ENCODE measurements at regions not wholly inside any gene's neighbourhood (a gene's known extent, or its start where the extent isn't known, plus 50 kb on each side); places are given as distances from the start of the nearest gene placed in this dataset.

GRCh38 chr15:70265986-70266385, 168.3 kb upstream of the TLE3 start:
- no peak overlapping the region for H3K4me3 ChIP-seq
- no peak for DNase-seq (ENCODE audit: low spot score)
- H3K27ac ChIP-seq, result no peak overlapping the region
- no peak for ATAC-seq (ENCODE audit: insufficient number of reproducible peaks, low FRiP score, low read depth)
- no peaks in the 10 kb centered on the region for H3K9me3 ChIP-seq
- peaks cover 18 to 27% of the 10 kb centered on the region in 2 donors for H3K4me1 ChIP-seq (ENCODE audit: control insufficient read depth in 1 of 2, low read depth in 2 of 2)
- no peaks in the 10 kb centered on the region for H3K36me3 ChIP-seq
- no peaks in the 10 kb centered on the region for H3K27me3 ChIP-seq (replicated peaks; ENCODE audit: insufficient read depth)
- TF ChIP-seq CTCF (IDR thresholded peaks at IDR 0.05), result no peak

GRCh38 chr15:70265466-70265978, 167.8 kb upstream of the TLE3 start:
- H3K4me3 ChIP-seq, result no peak overlapping the region
- no peak for ATAC-seq (ENCODE audit: insufficient number of reproducible peaks, low FRiP score, low read depth)
- H3K27ac ChIP-seq, result no peak overlapping the region
- no peaks in the 10 kb centered on the region for H3K36me3 ChIP-seq
- no peaks in the 10 kb centered on the region for H3K9me3 ChIP-seq
- H3K4me1 ChIP-seq (ENCODE audit: control insufficient read depth in 1 of 2, low read depth in 2 of 2), result peaks cover 14 to 22% of the 10 kb centered on the region in 2 donors
- DNase-seq (ENCODE audit: low spot score), result no peak
- TF ChIP-seq CTCF (IDR thresholded peaks at IDR 0.05), result no peak
- H3K27me3 ChIP-seq (replicated peaks; ENCODE audit: insufficient read depth), result no peaks in the 10 kb centered on the region

- DNase-seq (ENCODE audit: low spot score) (no peak), ATAC-seq (ENCODE audit: insufficient number of reproducible peaks, low FRiP score, low read depth) (no peak)
- H3K9me3 ChIP-seq, result no peaks in the 10 kb centered on the region
- peaks cover 9 to 16% of the 10 kb centered on the region in 2 donors for H3K4me1 ChIP-seq (ENCODE audit: control insufficient read depth in 1 of 2, low read depth in 2 of 2)
- H3K36me3 ChIP-seq, result no peaks in the 10 kb centered on the region
- no peak overlapping the region for H3K27ac ChIP-seq
- H3K27me3 ChIP-seq (replicated peaks; ENCODE audit: insufficient read depth), result no peaks in the 10 kb centered on the region
- no peak for TF ChIP-seq CTCF (IDR thresholded peaks at IDR 0.05)
- no peak overlapping the region for H3K4me3 ChIP-seq
Measured at GRCh38 chr15:70264738-70265465, 167.2 kb upstream of the TLE3 start.

GRCh38 chr15:70264014-70264582, 166.4 kb upstream of the TLE3 start:
- TF ChIP-seq CTCF (IDR thresholded peaks at IDR 0.05), result no peak
- no peak for ATAC-seq (ENCODE audit: insufficient number of reproducible peaks, low FRiP score, low read depth)
- no peak for DNase-seq (ENCODE audit: low spot score)
- peaks cover 8 to 14% of the 10 kb centered on the region in 2 donors for H3K4me1 ChIP-seq (ENCODE audit: control insufficient read depth in 1 of 2, low read depth in 2 of 2)
- no peaks in the 10 kb centered on the region for H3K27me3 ChIP-seq (replicated peaks; ENCODE audit: insufficient read depth)
- H3K4me3 ChIP-seq, result no peak overlapping the region
- no peaks in the 10 kb centered on the region for H3K9me3 ChIP-seq
- H3K27ac ChIP-seq, result no peak overlapping the region
- no peaks in the 10 kb centered on the region for H3K36me3 ChIP-seq

- Histone ChIP-seq H3K4me1 (ENCODE audit: control insufficient read depth in 1 of 2, low read depth in 2 of 2) (peaks cover 21 to 25% of the 10 kb centered on the region in 2 donors), H3K36me3 (no peaks in the 10 kb centered on the region), H3K27me3 (replicated peaks; ENCODE audit: insufficient read depth) (no peaks in the 10 kb centered on the region), H3K4me3 (no peak overlapping the region), H3K27ac (no peak overlapping the region), H3K9me3 (no peaks in the 10 kb centered on the region)
- TF ChIP-seq CTCF (IDR thresholded peaks at IDR 0.05), result no peak
- DNase-seq (ENCODE audit: low spot score), result no peak
- ATAC-seq (ENCODE audit: insufficient number of reproducible peaks, low FRiP score, low read depth), result no peak
Measured at GRCh38 chr15:70262591-70263274, 165.0 kb upstream of the TLE3 start.
